ENCODE measurements at regions not wholly inside any gene's neighbourhood (a gene's known extent, or its start where the extent isn't known, plus 50 kb on each side); places are given as distances from the start of the nearest gene placed in this dataset.

DNA sequence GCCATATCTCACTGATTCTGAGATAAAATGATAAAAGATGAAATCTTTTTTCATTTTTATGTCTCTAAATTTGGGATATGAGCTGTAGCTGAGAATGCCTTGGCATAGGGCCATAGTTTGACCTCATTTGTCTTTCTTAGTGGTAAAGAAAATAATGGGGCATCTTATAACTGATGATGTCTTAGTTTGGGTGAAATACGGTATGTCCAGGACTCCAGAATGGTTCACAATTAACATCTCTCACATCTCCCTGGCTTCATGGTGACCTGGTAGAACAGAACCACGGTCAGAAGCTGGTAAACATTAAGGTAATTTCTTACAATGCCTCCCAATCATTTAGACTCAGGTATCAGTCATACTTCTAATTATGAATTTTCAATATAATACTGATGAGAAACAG lies 250.8 kb downstream of the MAT2B start:
- TF ChIP-seq, protein P1, sequence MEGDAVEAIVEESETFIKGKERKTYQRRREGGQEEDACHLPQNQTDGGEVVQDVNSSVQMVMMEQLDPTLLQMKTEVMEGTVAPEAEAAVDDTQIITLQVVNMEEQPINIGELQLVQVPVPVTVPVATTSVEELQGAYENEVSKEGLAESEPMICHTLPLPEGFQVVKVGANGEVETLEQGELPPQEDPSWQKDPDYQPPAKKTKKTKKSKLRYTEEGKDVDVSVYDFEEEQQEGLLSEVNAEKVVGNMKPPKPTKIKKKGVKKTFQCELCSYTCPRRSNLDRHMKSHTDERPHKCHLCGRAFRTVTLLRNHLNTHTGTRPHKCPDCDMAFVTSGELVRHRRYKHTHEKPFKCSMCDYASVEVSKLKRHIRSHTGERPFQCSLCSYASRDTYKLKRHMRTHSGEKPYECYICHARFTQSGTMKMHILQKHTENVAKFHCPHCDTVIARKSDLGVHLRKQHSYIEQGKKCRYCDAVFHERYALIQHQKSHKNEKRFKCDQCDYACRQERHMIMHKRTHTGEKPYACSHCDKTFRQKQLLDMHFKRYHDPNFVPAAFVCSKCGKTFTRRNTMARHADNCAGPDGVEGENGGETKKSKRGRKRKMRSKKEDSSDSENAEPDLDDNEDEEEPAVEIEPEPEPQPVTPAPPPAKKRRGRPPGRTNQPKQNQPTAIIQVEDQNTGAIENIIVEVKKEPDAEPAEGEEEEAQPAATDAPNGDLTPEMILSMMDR (optimal IDR thresholded peaks at IDR 0.05 in 1 of 3, IDR thresholded peaks at IDR 0.05 in 1 of 3, conservative IDR thresholded peaks at IDR 0.05 in 1 of 3; ENCODE audit: extremely low read depth in 1 of 3, insufficient read depth in 2 of 3, low read length in 3 of 3): no peak
- TF ChIP-seq EZH2 (IDR thresholded peaks at IDR 0.05; ENCODE audit: low read length): no peak

Data from keratinocyte (primary cell).